Gastrocnemius medialis (tissue), 4 donors: ENCODE measurements at regions not wholly inside any gene's neighbourhood (a gene's known extent, or its start where the extent isn't known, plus 50 kb on each side); places are given as distances from the start of the nearest gene placed in this dataset.

ENCODE experiments used
- CTCF ChIP-seq, 5 experiments: fragments of 450-650 bp in 3 of 5; fragments of 200-600 bp in 2 of 5; sonication (generic) in 2 of 5; IDR thresholded peaks in 4 of 5; conservative IDR thresholded peaks in 1 of 5; 1 replicate in 4 of 5; 2 replicates in 1 of 5; pipeline ENCODE4 v1.5.1; 2016 to 2019; ENCODE audit warnings: antibody characterized with exemption in 5 of 5, mild to moderate bottlenecking in 3 of 5, moderate library complexity in 3 of 5
- POLR2A ChIP-seq, 2 donors: fragments of 450-650 bp; IDR thresholded peaks; one replicate each; pipeline ENCODE4 v1.6.1; 2017; ENCODE audit warnings: antibody characterized with exemption in 2 of 2, mild to moderate bottlenecking in 2 of 2, moderate library complexity in 2 of 2

- TF ChIP-seq CTCF (IDR thresholded peaks at IDR 0.05 in 4 of 5, conservative IDR thresholded peaks at IDR 0.05 in 1 of 5) (no peak), POLR2A (IDR thresholded peaks at IDR 0.05) (no peak)
Measured at GRCh38 chr1:56092684-56093570, 486.4 kb downstream of the PLPP3 start.
